CD4-positive, alpha-beta T cell (primary cell): ENCODE measurements at regions not wholly inside any gene's neighbourhood (a gene's known extent, or its start where the extent isn't known, plus 50 kb on each side); places are given as distances from the start of the nearest gene placed in this dataset.

Experiments used
- ATAC-seq: fragments of 200-7000 bp; cut with Tn5 transposase; one replicate; pipeline ENCODE4 v1.10.0; 2022; ENCODE audit warnings: mild to moderate bottlenecking; ENCODE audit not compliant: poor library complexity
- CTCF ChIA-PET: fragments of 350-600 bp; sonication (Branson Sonifier 250); formaldehyde crosslinking; loops from one replicate; lab custom pipeline; 2021; ENCODE audit warnings: antibody characterized with exemption, inconsistent platforms; lab: Charles Lee
- POLR2A ChIA-PET: fragments of 350-600 bp; sonication (Branson Sonifier 250); formaldehyde crosslinking; loops from one replicate; lab custom pipeline; 2021; ENCODE audit warnings: antibody characterized with exemption, inconsistent platforms; lab: Charles Lee
- DNase-seq, 14 experiments: peaks; one replicate each; pipeline ENCODE4 v3.0.0-alpha.2; 2013 to 2020; ENCODE audit warnings: mixed read lengths in 2 of 14
- H3K27ac ChIP-seq, 2 donors: one replicate each; pipeline versions ENCODE4 v1.5.1 to v1.7.0; 2013; ENCODE audit warnings: low read length in 2 of 2, low read depth in 1 of 2, mild to moderate bottlenecking in 1 of 2
- H3K27me3 ChIP-seq, 2 experiments: 1 replicate in 1 of 2; 2 replicates in 1 of 2; pipeline versions ENCODE4 v1.6.1 to v1.7.0; 2013; ENCODE audit warnings: low read length in 2 of 2, control low read depth in 1 of 2, mild to moderate bottlenecking in 1 of 2, moderate library complexity in 1 of 2; ENCODE audit not compliant: insufficient read depth in 2 of 2, control insufficient read depth in 1 of 2
- H3K36me3 ChIP-seq: one replicate; pipeline ENCODE4 v1.6.1; 2013; ENCODE audit warnings: low read length, control low read depth; ENCODE audit not compliant: insufficient read depth
- H3K4me1 ChIP-seq: one replicate; pipeline ENCODE4 v1.6.1; 2013; ENCODE audit warnings: low read length, control low read depth; ENCODE audit not compliant: insufficient read depth
- H3K4me3 ChIP-seq: one replicate; pipeline ENCODE4 v1.5.1; 2013; ENCODE audit warnings: mild to moderate bottlenecking, low read length, moderate library complexity
- H3K9me3 ChIP-seq, 2 experiments: 1 replicate in 1 of 2; 2 replicates in 1 of 2; pipeline versions ENCODE4 v1.6.1 to v1.7.0; 2013; ENCODE audit warnings: low read length in 2 of 2, mild to moderate bottlenecking in 2 of 2, control low read depth in 1 of 2, moderate library complexity in 1 of 2; ENCODE audit not compliant: control insufficient read depth in 1 of 2, insufficient read depth in 1 of 2
- H3K27ac Mint-ChIP-seq: one replicate; pipeline ENCODE4 v1.8.0; 2020; ENCODE audit warnings: mixed read lengths
- H3K27me3 Mint-ChIP-seq: one replicate; pipeline ENCODE4 v1.8.0; 2021; ENCODE audit warnings: mixed read lengths
- H3K36me3 Mint-ChIP-seq: one replicate; pipeline ENCODE4 v1.8.0; 2021; ENCODE audit warnings: low read depth, mixed read lengths
- H3K4me1 Mint-ChIP-seq: one replicate; pipeline ENCODE4 v1.8.0; 2021; ENCODE audit warnings: low read depth, mixed read lengths
- H3K4me3 Mint-ChIP-seq: one replicate; pipeline ENCODE4 v1.8.0; 2020; ENCODE audit warnings: mild to moderate bottlenecking, mixed read lengths
- H3K9me3 Mint-ChIP-seq: one replicate; pipeline ENCODE4 v1.8.0; 2020; ENCODE audit warnings: mixed read lengths
- intact Hi-C, 2 experiments: fragments of 100-400 bp; cut with DNase I in 1 of 2; cut with micrococcal nuclease in 1 of 2; formaldehyde crosslinking; loops; one replicate each; pipeline versions ENCODE4 v1.15.1 to v1.9.0; 2023 to 2025; cut with DNase I, micrococcal nuclease
- TF ChIP-seq, protein P1 (sequence below): fragments of 200-600 bp; IDR thresholded peaks from one replicate; pipeline ENCODE4 v1.8.0; 2022; ENCODE audit warnings: antibody characterized with exemption, mild to moderate bottlenecking

- TF ChIP-seq, protein P1, sequence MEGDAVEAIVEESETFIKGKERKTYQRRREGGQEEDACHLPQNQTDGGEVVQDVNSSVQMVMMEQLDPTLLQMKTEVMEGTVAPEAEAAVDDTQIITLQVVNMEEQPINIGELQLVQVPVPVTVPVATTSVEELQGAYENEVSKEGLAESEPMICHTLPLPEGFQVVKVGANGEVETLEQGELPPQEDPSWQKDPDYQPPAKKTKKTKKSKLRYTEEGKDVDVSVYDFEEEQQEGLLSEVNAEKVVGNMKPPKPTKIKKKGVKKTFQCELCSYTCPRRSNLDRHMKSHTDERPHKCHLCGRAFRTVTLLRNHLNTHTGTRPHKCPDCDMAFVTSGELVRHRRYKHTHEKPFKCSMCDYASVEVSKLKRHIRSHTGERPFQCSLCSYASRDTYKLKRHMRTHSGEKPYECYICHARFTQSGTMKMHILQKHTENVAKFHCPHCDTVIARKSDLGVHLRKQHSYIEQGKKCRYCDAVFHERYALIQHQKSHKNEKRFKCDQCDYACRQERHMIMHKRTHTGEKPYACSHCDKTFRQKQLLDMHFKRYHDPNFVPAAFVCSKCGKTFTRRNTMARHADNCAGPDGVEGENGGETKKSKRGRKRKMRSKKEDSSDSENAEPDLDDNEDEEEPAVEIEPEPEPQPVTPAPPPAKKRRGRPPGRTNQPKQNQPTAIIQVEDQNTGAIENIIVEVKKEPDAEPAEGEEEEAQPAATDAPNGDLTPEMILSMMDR, result no peak
- no peaks in the 10 kb centered on the region for H3K9me3 ChIP-seq
- Mint-ChIP-seq H3K36me3 (no peaks in the 10 kb centered on the region), H3K4me3 (no peak overlapping the region), H3K9me3 (no peaks in the 10 kb centered on the region), H3K27ac (no peak overlapping the region), H3K4me1 (peaks cover 6% of the 10 kb centered on the region), H3K27me3 (peaks cover 29% of the 10 kb centered on the region)
- ChIA-PET POLR2A (interaction anchor here (0.7 kb wide), 1 partner anchor 145 kb away, joined by 3 read pairs; no protein-coding TSS in a partner anchor), CTCF (interaction anchor here (1.7 kb wide), 1 partner anchor 10 kb away, joined by 4 read pairs; no protein-coding TSS in a partner anchor)
- peaks cover 4 to 18% of the 10 kb centered on the region in 2 experiments for H3K27me3 ChIP-seq
- H3K36me3 ChIP-seq, result no peaks in the 10 kb centered on the region
- H3K4me1 ChIP-seq, result no peaks in the 10 kb centered on the region
- DNase-seq (no peak), ATAC-seq (no peak)
- H3K4me3 ChIP-seq, result no peak overlapping the region
- no peak overlapping the region for H3K27ac ChIP-seq
- intact Hi-C loops, result loop anchor here in 1 of 2 experiments (5.0 kb wide), 1 partner anchor 1693 kb away; no protein-coding TSS in a partner anchor
These were observed 132.6 kb upstream of the ITGA1 start for GRCh38 chr5:52655163-52655562.

DNA sequence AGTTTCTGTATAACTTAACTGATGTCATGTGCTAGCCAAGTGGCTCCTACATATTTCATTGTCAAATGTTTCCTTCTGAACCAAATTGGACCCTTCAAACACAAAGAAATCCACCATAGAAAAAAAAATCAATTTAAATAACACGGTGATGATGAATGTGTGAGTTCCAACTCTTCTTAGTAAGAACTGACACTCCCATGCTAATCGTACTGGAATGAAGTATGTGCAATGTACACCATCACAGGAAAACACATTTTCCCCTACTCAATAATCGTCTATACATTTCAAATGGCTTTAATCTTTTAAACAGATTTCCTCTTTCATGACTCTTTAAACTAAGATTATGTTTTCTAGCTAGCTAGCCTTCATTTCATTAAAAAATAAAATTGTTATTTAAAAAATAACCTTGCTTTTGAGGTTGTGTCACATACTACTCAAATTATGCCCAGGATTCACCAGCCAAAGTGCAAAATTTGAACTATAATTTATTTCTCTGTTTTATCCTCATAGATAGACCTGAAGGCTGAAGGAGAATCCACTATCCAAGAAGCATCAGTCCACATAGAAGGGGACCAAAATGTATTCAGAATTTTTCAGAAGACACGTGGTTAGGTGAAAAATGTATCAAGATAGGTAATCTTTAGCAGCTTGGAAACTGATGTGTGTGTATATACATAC, 131.0 kb upstream of the ITGA1 start:
- intact Hi-C loops, result loop anchor here (1.0 to 5.0 kb wide), 2 partner anchors 1694 to 1697 kb away; no protein-coding TSS in a partner anchor
- Mint-ChIP-seq H3K27me3 (peaks cover 29% of the 10 kb centered on the region), H3K4me1 (peaks cover 6% of the 10 kb centered on the region), H3K4me3 (no peak overlapping the region), H3K9me3 (no peaks in the 10 kb centered on the region), H3K27ac (no peak overlapping the region), H3K36me3 (no peaks in the 10 kb centered on the region)
- no peaks in the 10 kb centered on the region for H3K9me3 ChIP-seq
- H3K4me1 ChIP-seq, result no peaks in the 10 kb centered on the region
- ATAC-seq (no peak), DNase-seq (no peak)
- ChIA-PET CTCF (interaction anchor here (2.5 kb wide), 1 partner anchor 1693 kb away, joined by 5 read pairs; no protein-coding TSS in a partner anchor), POLR2A (no interaction called here)
- TF ChIP-seq, protein P1, result no peak
- H3K4me3 ChIP-seq, result no peak overlapping the region
- H3K36me3 ChIP-seq, result no peaks in the 10 kb centered on the region
- peaks cover 4 to 11% of the 10 kb centered on the region in 2 experiments for H3K27me3 ChIP-seq
- H3K27ac ChIP-seq, result no peak overlapping the region

GRCh38 chr5:52657247-52657645, 130.5 kb upstream of the ITGA1 start:
- no peak overlapping the region for H3K27ac Mint-ChIP-seq
- CTCF ChIA-PET, result interaction anchor here (2.5 kb wide), 1 partner anchor 1694 kb away, joined by 5 read pairs; no protein-coding TSS in a partner anchor

More at GRCh38 chr5:52657247-52657645, 130.5 kb upstream of the ITGA1 start:
- Histone ChIP-seq H3K9me3 (no peaks in the 10 kb centered on the region), H3K27me3 (peaks cover 4 to 11% of the 10 kb centered on the region in 2 experiments), H3K4me3 (no peak overlapping the region), H3K36me3 (no peaks in the 10 kb centered on the region), H3K4me1 (no peaks in the 10 kb centered on the region), H3K27ac (no peak overlapping the region)
- Mint-ChIP-seq H3K4me1 (peaks cover 6% of the 10 kb centered on the region), H3K36me3 (no peaks in the 10 kb centered on the region), H3K9me3 (no peaks in the 10 kb centered on the region), H3K4me3 (no peak overlapping the region), H3K27me3 (peaks cover 29% of the 10 kb centered on the region)
- POLR2A ChIA-PET, result no interaction called here
- intact Hi-C loops, result loop anchor here (1.0 to 5.0 kb wide), 2 partner anchors 1695 to 1698 kb away; no protein-coding TSS in a partner anchor
- TF ChIP-seq, protein P1, result peak; percentile 74
- ATAC-seq (peak; percentile 37), DNase-seq (peak in 3 of 14 experiments; percentile 59 to 62 (median 62))
